NCI-H1048 (cell line): ENCODE measurements at regions not wholly inside any gene's neighbourhood (a gene's known extent, or its start where the extent isn't known, plus 50 kb on each side); places are given as distances from the start of the nearest gene placed in this dataset.

Experiments used
- DNase-seq: peaks from one replicate; lab custom pipeline; 2025; lab: John Stamatoyannopoulos, UW

GRCh38 chr4:128386761-128387599 is 99.4 kb upstream of the PGRMC2 start:
- no peak for DNase-seq

GRCh38 chr4:128385683-128386304 is 98.2 kb upstream of the PGRMC2 start:
- no peak for DNase-seq

GRCh38 chr4:128384765-128385598 is 97.4 kb upstream of the PGRMC2 start:
- no peak for DNase-seq

GRCh38 chr4:128384091-128384520 is 96.5 kb upstream of the PGRMC2 start:
- no peak for DNase-seq

GRCh38 chr4:128381748-128382559 is 94.3 kb upstream of the PGRMC2 start:
- DNase-seq: no peak

- no peak for DNase-seq
These were observed 92.7 kb upstream of the PGRMC2 start for GRCh38 chr4:128380306-128380705.

- DNase-seq: no peak
These were observed 92.2 kb upstream of the PGRMC2 start for GRCh38 chr4:128379860-128380259.

GRCh38 chr4:128378668-128379067 is 91.1 kb upstream of the PGRMC2 start:
- no peak for DNase-seq

- no peak for DNase-seq
These were observed 89.3 kb upstream of the PGRMC2 start for GRCh38 chr4:128376958-128377357.

- no peak for DNase-seq
These were observed 88.7 kb upstream of the PGRMC2 start for GRCh38 chr4:128376303-128376702.

GRCh38 chr4:128373628-128374027 is 86.0 kb upstream of the PGRMC2 start:
- DNase-seq: no peak

- DNase-seq: no peak
These were observed 84.3 kb upstream of the PGRMC2 start for GRCh38 chr4:128371876-128372275.

GRCh38 chr4:128371001-128371777 is 83.6 kb upstream of the PGRMC2 start:
- no peak for DNase-seq

GRCh38 chr4:128366212-128366611 is 78.6 kb upstream of the PGRMC2 start:
- no peak for DNase-seq

GRCh38 chr4:128364565-128364964 is 77.0 kb upstream of the PGRMC2 start:
- no peak for DNase-seq

- DNase-seq: no peak
These were observed 76.4 kb upstream of the PGRMC2 start for GRCh38 chr4:128363966-128364365.

- no peak for DNase-seq
These were observed 75.1 kb upstream of the PGRMC2 start for GRCh38 chr4:128362760-128363159.

- no peak for DNase-seq
These were observed 71.8 kb upstream of the PGRMC2 start for GRCh38 chr4:128359422-128359821.

- no peak for DNase-seq
These were observed 71.3 kb upstream of the PGRMC2 start for GRCh38 chr4:128358913-128359279.

- no peak for DNase-seq
These were observed 70.8 kb upstream of the PGRMC2 start for GRCh38 chr4:128358231-128358912.
